Activated CD8-positive, alpha-beta memory T cell treated with anti-CD3 and anti-CD28 coated beads, Interleukin-2, amount 50 U/mL, for 4 hours (primary cell): ENCODE measurements at regions not wholly inside any gene's neighbourhood (a gene's known extent, or its start where the extent isn't known, plus 50 kb on each side); places are given as distances from the start of the nearest gene placed in this dataset.

ENCODE experiments used
- DNase-seq: peaks from one replicate; pipeline ENCODE4 v3.0.0-alpha.2; 2020

DNA sequence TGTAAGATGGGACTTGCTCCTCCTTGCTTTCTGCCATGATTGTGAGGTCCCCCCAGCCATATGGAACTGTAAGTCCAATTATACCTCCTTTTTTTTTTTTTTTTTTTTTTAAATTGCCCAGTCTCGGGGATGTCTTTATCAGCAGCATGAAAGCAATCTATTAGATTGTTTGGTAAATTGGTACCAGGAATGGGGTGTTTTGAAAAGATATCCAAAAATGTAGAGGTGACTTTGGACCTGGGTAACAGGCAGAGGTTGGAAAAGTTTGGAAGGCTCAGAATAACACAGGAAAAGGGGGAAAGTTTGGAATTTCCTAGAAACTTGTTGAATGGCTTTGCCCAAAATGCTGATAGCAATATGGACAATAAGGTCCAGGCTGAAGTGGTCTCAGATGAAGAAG, 545.8 kb upstream of the ALCAM start:
- DNase-seq, result no peak

DNA sequence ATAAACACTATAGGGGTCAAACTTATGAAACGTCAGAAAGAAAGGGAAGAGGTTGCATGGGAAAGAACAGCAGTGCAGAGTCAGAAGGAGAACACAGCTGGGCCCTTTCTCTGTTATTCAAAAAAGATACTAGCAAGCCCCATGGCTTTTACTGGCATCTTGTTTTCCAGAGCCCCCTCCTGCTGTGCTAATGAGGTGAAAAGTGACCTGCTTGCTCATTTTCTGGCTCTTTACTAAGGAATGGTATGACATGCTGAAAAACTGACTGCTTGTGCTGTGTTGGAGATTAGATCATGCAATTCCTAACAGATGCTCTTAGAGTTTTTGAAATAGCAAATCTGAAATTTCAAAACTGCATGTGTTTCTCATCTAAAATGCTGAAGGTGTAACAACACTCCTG, 541.6 kb upstream of the ALCAM start:
- no peak for DNase-seq

DNA sequence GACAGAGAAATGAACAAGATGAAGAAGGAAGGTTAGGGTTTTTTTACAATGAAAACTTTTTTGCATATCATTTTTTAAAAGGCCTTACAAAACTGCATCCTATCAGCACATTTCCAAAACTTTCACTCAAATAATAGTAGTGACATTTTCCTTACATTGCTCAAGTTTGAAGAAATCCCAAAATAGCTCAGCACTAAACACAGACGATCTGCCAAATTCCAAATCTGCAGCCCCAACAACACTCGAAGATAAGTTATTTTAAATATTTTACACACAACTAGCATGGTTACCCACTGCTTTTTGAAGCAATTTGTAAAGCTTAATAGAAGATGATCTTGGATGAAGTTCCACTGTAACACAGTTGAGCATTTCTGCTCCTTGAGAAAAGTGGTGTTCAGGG, 535.6 kb upstream of the ALCAM start:
- DNase-seq, result no peak

DNA sequence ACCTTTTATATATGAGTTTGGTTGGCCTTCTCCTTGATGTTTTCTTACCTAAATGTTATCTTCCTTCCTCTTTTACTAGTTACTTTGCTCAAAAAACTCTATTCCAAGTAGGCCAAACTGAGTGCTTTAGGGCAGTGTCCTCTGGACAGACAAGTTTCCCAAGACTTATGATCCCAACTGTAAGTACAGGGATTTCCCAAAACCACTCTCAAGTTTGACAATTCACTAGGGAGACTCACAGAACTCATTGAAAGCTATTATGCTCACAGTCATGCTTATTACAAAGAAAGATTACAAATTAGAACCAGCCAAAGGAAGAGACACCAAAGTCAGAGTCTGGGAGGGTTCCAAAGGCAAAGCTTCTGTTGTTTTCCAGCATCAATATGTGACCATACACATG, 534.2 kb upstream of the ALCAM start:
- no peak for DNase-seq

DNA sequence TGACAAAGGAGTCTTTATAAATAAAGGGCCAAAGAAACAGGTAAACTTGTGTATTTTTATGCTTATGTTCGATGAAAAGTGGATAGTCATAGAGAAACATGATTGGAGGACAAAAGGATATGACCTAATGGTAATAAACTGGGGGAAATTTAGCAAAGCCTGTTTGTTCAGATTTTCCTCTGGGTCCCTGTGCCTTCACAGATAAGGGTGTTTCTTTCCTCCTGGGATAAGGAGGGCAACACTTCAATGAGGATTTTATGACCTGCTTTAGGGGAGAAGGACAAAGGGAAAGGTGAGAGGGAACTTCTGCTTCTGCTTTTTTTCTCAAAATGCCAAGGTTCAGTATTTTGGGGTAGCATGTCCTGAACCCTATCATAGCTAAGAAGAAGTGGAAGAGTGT, 531.3 kb upstream of the ALCAM start:
- DNase-seq, result no peak

DNA sequence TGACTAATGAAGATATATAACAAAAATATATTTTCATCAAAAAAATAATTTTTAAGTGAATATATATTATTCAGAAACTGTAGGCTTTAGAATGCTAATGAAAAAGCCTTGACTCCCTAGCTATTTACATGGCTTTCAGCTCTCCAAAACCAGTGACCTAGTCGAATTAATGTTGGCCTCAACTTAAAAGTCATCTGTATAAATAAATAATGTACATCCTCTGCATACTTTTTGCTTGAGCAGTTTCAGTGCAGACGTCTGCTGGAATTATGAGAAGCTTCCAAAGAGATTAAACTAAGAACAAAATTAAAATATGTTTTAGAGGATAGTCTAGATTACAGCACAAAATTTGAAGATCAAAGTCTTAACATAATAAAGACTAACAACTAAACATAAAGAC, 520.4 kb upstream of the ALCAM start:
- no peak for DNase-seq

DNA sequence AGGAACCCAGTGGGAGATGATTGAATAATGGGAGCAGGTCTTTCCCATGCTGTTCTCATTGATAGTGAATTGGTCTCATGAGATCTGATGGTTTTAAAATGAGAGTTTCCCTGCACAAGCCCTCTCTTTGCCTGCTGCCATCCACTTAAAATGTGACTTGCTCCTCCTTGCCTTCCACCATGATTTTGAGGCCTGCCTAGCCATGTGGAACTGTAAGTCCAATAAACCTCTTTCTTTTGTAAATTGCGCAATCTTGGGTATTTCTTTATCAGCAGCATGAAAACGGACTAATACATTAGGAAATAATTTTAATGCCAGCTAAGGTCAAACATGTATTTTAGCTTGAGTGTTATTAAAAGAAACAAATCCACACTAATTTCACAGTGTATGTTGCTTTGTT, 517.6 kb upstream of the ALCAM start:
- no peak for DNase-seq

DNA sequence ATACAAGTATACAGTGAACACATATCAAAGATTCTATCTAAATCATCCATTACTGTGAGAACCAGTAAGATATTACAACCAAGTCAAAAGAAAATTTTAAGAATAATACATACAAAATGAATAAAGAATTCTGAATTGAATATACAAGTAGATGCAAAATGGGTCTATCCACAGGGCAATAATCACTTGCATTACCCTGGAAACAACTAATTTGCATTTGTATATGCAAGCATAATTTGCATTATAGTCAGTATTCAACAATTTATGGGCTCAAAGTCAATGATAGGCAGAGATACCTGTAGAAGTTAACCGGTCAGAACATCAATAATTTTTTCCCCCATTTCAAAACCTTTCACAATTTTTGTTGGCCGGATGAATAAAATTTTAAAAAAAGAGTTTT, 512.2 kb upstream of the ALCAM start:
- no peak for DNase-seq

DNA sequence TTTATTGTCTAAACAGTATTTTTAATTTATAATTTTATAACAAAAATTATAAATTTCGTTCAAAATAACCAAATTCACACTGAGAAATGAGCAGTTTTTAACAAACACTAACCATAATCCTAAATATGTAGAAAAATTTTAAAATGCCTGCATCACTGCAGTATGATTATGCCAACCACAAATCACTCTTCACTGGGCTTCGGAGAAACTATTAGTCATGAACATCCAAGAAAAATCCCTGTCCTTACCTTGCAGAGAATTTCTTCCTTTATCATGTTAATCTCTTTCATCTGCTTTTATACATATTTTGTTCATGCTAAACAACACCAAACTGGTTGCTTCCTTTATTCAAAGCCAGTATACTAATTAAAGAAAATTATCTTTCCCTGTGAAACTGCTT, 511.0 kb upstream of the ALCAM start:
- DNase-seq, result no peak

DNA sequence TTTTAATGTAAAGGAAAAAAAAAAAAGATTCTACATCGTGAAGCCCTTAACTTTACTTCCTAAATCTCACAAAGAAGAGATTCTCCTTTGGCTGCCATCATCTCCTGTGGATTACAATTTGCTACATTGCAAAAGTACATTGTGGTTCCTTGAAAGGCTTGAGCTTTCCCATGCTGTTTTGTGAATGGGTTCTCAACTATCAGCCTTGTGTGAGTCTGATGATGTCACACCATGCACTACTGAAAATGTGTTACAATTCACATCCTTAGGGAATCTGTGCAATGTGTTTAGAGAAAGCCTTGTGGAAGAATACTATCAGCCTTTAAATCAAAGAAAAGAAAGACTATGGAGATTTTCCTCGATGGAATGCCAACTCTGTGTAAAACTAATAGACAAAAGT, 510.0 kb upstream of the ALCAM start:
- no peak for DNase-seq

DNA sequence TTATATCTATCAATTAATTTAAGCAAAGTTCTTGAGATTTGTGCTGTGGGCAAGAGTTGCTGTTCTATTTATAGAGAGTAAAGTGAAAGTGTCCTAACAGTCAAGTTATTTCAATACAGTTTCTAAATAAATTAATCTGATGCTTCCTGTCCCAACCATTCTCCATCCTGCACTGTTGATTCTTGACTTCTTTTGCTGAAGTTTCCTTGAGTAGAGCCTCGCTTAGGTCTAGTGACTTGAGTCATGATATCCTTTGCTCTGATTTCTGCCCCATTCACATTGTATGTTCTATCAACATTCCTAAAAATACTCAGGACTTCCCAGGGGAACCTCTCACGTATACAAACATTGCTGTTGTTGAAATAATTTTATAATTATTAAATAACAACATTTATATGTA, 498.4 kb upstream of the ALCAM start:
- no peak for DNase-seq

DNA sequence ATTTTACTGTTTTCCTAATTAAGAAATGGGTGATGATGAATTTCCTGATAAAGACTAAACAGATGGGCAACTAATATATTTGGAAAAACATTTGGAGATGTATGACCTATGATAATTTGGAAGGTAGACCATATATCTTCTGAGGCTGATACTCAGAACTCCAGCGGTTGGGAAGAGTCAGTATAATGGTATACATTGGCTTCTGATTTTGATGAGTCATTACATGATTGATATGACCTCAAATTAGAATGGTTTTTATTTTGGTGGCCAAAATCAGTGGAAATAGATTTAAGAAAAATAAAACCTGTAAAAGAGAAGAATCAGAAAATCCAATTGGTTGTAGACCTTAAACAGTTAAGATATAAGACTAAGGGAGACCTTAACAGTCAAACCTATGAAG, 496.4 kb upstream of the ALCAM start:
- no peak for DNase-seq

DNA sequence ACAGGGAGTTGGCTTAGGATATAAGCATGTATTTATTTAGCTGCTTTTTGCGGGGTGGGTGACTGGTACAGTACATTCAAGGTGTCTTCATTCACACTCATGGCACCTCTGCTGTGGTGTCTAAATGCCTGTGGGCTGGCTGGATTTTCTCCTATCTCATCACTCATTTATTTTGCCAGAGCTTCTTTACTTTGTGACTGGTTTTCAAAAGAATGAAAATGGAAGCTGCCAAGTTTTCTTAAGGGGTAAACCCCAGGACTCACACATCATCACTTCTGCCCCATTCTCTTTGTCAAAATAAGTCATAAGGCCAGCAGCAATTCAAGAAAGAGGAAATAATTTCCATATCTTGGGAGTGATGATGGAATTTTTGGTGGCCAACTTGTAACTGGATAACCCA, 493.4 kb upstream of the ALCAM start:
- no peak for DNase-seq

DNA sequence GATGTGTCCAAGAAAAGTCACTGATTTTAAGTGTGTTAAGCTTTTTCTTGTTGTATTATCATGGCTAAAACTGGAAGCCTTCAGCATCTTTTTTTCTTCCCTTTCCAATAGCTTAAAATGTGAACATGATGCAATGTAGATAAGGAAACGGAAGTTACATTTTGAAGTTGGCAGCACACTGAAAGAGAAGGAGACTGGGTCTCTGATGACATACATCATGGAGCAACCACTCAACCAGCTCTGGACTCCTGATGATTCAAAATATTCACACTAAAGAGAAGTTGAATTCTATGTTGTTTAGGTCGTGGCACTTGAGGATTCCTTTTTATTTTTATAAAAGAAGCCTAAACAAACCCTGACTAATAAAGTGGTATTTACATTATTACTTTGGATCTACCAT, 488.3 kb upstream of the ALCAM start:
- no peak for DNase-seq

DNA sequence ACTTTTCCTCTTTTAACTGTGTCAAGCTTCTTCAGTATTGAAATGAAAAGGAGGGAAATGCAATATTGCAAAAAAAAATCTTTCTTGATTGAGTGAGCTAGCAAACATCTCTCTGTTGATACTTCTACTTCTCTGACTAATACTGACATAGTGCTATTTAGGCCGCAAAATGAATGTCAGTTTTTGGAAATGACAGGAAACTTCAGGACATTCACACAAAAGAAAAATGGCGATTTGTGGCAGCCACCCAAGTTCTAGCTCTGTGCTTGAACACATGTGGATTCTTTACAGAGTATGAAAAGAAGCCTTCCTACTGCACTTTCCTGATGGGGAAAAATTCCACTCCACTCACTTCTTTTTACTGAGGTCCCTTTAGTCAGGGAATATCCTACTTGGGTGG, 486.8 kb upstream of the ALCAM start:
- DNase-seq, result no peak

DNA sequence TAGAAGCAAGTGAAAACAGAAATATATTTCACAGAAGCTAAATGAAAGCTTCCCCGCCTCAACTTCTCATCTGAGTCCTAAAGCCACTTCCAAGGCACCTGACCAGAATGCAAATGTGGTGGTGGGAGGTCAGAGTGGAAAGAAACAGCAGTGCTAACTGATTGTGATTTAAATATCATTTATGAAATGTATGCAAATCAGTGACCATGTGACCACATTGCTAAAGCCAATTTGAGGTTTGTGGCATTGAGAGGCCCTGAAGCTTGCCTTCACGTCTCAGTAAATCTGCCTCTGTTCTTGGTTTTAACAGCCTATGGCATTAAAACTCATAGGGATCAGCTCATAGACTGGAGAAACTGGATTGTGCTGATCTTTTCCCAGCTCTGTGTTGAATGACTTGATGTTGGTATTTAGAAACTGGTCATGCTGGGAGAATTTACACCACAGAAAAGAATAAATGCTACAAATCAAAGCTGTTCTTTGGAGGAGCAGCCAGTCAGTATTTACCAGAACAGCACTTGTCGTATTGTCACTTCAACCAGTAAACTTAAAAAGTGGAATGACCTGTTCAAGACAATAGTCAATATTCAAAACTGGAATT, 481.4 kb upstream of the ALCAM start:
- no peak for DNase-seq

DNA sequence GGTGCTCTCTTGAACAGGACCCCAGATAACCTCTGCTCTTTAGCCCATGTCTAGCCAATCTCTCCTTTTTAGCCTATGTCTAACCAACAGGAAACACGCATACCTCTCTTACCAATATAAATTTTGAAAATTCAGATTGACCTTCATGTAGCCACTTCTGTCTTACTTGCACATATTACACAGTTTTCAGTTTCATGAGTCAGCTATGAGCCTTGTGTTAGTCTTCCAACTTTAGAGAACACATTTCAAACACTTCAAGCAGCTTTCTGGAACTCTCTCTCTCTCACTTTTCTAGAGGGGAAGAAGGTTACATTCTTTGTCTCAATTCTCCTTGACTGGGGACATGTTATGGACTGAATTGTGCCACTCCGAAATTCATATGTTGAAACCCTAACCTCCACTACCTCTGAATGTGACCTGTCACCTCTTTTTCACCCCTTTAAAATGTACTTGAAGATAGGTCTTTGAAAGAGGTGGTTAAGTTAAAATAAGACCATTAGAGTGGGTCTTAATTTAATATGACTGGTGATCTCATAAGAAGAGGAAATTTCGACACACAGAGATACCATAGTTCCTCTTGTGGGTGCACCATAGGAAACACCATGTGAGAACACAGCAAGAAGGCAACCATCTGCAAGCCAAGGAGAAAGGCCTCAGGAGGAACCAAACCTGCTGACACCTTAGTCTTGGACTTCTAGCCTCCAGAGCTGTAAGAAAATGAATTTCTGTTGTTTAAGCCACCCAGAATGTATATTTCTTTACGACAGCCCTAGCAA, 480.3 kb upstream of the ALCAM start:
- no peak for DNase-seq

DNA sequence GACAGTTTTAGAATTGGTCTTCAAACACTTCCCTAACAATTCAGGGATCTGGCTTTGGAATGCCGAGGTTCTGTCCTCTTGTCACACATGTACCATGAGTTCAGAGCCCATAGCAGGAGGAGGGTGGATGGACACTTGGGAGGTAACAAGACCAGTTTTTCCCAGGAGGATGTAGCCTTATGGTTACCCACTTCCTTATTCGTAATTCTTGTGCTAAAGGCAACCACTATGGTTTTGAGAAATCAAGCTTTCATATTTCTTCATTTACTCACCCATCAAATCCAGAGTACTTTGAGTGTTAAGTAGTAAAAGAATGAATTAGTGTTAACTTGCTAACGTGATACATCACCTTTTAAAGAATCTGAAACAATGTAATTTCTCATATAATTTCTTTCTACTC, 479.6 kb upstream of the ALCAM start:
- no peak for DNase-seq

DNA sequence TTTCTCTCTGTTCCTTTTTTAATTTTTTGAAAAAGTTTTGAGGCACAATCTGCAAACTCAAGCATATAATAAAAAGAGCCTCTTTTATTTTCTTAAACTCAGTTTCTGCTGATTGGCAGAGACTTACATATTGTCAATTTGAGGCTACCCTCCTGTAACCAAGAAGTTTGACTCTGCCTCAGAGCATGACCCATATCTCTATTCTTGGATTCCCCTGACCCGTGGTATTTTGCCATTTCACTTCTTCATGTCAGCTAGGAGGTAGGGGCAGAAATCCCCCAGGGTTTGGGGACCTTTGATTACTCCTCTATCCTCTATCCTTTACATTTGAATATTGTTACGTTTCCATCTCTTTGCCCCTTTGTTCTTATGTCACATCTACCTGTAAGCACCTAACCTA, 479.1 kb upstream of the ALCAM start:
- DNase-seq, result no peak

DNA sequence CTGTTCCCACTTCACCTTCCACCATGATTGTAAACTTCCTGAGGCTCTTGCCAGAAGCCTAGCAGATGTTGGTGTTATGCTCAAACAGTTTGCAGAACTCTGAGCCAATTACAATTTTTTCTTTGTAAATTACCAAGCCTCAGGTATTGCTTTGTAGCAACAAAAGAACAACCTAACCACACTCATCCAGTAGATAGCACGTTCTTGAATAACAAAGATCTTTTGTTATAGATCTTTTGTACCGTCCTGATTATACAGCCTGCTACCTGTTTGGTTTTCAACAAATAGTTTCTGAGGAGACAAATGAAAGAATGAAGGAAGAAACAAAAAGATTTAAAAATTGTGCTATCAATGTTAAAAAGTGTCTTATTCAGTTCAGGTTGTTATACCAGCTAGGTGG, 474.7 kb upstream of the ALCAM start:
- DNase-seq, result no peak

DNA sequence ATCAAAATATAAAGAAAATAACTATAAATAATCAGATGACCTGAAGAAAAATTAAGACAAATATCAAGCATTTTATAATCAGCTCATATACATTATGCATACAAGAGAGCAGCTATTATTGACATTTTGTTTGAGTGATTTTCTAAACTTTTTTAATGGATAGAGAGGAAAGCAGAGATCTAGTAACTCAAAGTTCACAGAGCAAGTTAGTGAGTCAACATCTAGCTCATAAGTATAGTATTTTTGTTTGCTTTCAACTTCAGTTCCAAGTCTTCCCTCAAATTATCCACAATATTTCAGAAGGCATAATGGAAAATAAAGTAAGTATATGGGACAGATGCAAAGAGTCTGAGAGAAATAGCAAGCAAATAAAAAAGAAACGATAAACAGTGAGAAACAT, 470.1 kb upstream of the ALCAM start:
- no peak for DNase-seq

DNA sequence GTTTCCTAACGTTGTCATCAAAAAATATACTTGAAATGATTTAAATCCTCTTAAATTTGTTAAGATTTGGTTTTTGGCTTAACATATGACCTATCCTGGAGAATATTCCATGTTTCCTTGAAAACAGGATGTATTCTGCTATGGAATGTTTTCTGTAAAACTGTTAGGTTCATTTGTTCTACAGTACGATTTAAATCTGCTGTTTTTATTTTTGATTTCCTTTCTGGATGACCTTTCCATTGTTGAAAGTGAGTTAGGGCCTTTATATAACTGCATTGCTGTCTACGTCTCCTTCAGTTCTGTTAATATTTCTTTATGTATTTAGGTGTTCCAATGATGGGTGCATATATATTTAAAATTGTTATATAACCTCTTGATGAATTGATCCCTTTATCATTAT, 465.3 kb upstream of the ALCAM start:
- no peak for DNase-seq

DNA sequence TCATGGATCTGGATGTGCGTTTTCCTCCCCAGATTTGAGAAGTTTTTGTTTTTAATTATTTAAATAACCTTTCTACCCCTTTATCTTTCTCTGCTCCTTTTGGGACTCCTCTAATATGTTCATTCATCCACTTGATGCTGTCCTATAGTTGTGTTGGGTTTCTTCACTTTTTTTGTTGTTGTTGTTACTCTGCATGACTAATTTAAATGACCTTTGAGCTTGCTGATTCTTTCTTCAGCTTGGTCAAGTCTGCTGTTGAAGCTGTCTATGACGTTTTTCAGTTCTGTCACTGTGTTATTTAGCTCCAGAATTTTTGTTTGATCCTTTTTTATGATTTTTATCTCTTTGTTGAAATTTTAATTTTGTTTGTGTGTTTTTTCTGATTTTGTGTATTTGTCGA, 463.6 kb upstream of the ALCAM start:
- no peak for DNase-seq

DNA sequence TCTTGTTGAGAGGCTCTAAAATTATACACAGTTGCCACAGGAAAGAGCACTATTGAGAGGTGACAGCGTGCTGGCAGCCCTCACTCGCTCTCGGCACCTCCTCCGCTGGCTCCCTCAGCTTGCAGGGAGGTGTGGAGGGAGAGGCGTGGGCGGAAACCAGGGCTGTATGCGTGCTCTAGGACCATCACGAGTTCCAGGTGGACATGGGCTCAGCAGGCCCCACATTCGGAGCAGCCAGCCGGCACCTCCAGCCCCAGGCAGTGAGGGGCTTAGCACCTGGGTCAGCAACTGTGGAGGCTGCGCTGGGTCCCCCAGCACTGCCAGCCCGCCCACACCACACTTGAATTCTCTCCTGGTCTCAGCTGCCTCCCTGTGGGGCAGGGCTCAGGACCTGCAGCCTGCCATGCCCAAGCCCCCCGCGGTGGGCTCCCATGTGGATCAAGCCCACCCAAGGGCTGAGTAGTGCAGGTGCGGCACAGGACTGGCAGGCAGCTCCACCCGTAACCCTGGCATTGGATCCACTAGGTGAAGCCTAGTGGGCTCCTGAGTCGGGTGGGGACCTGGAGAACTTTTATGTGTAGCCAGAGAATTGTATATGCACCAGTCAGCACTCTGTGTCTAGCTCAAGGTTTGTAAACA, 460.6 kb upstream of the ALCAM start:
- no peak for DNase-seq

DNA sequence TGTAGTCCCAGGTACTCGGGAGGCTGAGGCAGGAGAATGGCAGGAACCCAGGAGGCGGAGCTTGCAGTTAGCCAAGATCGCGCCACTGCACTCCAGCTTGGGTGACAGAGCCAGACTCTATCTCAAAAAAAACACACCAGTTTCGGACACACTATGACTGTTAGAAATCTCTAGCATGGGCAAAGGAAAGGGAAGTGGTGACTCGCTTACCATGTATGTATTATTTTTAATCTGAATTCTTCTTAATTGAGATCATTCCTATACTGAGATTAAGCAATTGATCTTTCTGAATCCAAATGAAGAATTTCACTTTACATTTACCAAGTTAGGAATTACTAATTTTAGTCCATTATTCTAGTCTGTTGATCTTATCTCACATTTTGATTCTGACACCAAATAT, 459.2 kb upstream of the ALCAM start:
- DNase-seq, result no peak
